GM19025 (cell line): ENCODE measurements at regions not wholly inside any gene's neighbourhood (a gene's known extent, or its start where the extent isn't known, plus 50 kb on each side); places are given as distances from the start of the nearest gene placed in this dataset.
"Not testable (repeated sequence)": the region's sequence is repeated elsewhere in the genome, so short reads cannot be mapped to it uniquely, and the experiment has no call there.

ENCODE experiments used
- ATAC-seq: cut with Tn5 transposase; IDR thresholded peaks from one replicate; pipeline ENCODE4 v1.9.1; 2021; ENCODE audit warnings: mild to moderate bottlenecking, low read depth, moderate library complexity; ENCODE audit not compliant: unreplicated experiment

DNA sequence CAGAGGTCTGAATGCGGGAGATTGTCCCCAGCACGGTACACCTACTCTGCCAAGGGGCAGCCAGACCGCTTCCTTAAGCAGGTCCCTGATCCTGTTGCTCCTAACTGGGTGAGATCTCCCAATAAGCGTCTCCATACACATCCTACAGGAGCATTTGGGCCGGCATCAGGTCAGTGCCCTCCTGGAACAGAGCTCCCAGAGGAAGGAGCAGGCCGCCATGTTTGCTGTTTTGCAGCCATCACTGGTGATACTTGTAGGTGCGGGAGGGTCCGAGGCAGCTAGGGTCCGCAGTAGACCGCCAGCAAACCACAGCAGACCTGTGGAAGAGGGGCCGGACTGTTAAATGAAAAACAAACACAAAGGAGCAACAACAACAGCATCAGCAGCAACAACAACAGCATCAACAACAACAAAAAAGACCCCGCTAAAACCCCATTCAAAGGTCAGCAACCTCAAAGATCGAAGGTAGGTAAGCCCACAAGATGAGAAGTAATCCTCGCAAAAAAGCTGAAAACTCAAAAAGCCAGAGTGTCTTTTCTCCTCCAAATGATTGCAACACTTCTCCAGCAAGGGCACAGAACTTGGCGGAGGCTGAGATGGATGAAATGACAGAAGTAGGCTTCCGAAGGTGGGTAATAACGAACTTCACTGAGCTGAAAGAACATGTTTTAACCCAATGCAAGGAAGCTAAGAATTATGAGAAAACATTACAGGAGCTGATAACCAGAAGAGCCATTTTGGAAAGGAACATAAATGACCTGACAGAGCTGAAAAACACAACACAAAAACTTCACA lies 79.0 kb upstream of the CDH7 start:
- ATAC-seq: no peak

- not testable (repeated sequence) for ATAC-seq
Observed at GRCh38 chr18:65670145-65670544, 80.7 kb upstream of the CDH7 start.

DNA sequence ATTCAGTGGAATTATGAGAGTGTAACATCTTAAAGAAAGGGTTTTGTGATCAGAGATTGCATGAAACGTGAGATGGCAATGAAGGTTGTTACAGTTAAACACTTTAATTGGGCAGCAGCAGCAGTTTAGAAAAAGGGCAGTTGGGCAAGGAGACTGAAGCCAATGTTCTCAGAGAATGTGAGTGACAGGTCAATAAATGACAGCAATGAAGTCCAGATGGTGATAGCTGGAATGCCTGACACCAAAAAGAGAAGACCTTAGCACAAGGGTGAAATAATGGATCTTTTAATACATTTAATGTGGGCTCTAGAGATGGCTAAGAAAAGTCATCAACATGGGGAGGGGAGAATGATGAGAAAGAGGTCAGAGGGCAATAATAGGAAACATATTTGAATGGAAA lies 89.4 kb upstream of the CDH7 start:
- ATAC-seq: no peak

GRCh38 chr18:65659912-65660311 lies 90.9 kb upstream of the CDH7 start:
- no peak for ATAC-seq

GRCh38 chr18:65659312-65659711 lies 91.5 kb upstream of the CDH7 start:
- ATAC-seq: no peak

DNA sequence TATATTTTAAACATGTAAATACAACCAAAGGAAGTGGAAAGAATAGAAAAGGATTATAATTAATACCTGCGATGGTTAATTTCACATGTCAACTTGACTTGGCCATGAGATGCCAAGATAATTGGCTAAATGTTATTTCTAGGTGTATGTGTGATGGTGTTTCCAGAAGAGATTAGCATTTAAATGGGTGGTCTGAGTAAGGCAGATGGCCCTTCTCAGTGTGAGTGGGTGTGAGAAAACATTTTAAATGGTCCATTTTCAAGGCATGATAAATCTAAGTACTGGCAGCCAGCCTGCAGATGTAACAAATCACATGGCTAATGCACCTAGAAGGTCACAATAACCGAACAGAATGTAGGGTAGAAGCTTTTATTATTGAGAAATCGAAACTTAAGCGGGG lies 99.6 kb upstream of the CDH7 start:
- no peak for ATAC-seq

DNA sequence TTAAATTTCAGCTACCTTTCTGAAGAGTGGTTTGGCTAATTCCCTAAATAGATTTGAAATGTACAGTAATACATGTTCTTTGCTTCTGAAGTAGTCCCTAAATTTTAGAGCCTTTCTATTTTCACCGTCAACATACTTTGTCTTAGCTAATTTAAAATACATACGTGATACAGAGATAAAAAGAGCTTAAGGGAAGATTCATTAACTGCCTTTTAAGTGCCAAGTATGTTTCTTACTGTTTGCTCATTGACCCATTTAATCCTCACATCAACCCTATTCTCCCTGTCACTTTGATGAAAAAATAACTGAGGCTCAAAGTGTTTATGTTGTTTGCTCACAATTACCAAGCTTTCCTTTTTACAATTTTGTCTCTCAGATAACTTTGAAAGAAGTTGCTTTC lies 118.6 kb upstream of the CDH7 start:
- no peak for ATAC-seq

- no peak for ATAC-seq
Observed at GRCh38 chr18:65631766-65632165, 119.0 kb upstream of the CDH7 start.

GRCh38 chr18:65628390-65628789 lies 122.4 kb upstream of the CDH7 start:
- ATAC-seq: no peak

DNA sequence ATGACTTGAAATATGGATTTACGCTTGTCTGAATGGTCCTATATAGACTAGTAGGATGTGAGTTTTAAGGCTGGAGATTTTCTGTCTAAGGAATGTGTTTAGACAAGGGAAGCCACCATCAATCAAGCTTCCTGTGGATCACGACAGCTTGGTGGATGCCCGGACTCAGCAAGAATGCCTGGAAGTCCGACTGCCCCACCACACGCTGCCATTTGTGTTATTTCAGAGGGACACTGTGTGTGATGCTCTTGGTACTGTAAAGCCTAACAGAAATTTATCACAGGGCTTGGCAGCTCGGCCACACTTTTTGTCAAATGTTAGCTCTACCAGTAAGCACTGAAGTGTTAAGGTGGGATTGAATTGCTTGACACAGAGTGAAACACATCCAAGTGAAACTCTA lies 127.1 kb upstream of the CDH7 start:
- no peak for ATAC-seq

DNA sequence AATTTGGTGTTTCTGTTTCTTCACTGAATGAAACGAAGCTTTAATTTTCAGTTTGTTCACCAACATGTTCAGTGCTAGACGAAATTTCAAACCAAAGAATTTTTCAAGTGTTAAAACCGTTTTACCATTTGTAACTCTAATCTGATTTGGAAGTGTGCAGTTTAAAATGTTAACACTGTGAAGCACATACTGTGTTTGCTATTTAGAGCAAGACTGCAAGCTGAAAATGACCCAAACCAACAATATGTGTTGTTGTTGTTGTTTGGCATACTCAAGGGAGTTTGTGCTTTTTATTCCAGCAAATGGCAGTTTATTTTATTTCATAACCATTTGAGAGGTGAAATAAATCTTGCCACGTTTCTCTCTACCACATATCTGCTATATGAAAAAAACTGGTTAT lies 128.4 kb upstream of the CDH7 start:
- ATAC-seq: no peak

- ATAC-seq: no peak
Observed at GRCh38 chr18:65620076-65620696, 130.6 kb upstream of the CDH7 start.

DNA sequence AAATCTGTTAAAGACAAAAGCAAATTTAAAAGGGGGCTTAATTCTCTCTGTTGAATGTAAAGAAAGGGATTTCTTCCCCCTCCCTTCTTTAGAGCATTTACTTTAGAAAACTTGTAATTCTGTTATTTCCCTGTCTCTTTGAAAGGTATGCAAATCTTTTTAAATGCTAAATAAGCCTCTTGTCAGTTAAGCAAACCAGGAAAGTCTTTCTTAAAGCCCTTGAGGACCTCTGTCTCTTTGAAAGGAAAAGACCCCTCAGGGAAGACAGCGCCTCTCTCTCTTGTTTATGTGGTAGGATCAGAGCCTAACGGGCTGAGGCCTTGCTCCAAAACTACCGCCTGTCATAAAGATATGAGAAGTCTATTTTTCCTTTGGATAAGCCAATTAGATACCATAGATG lies 139.9 kb upstream of the CDH7 start:
- ATAC-seq: no peak

DNA sequence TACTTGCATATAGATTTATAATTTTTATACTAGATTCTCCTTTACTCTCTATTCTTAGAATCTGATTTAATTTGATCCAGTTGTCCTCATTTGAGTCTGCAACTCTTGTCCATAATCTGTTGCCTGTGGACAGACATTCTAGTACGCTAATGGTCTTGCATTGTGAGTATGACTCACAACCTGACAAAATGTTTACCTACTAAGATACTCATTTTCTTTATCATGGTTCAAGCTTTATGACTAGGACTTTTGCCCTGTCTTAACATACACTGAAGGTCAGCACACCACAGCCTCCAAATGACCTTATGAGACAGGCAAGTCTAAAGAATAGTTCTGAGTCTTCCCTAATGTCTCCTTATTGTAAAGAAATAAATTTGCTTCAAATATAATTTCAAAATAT lies 142.3 kb upstream of the CDH7 start:
- no peak for ATAC-seq

DNA sequence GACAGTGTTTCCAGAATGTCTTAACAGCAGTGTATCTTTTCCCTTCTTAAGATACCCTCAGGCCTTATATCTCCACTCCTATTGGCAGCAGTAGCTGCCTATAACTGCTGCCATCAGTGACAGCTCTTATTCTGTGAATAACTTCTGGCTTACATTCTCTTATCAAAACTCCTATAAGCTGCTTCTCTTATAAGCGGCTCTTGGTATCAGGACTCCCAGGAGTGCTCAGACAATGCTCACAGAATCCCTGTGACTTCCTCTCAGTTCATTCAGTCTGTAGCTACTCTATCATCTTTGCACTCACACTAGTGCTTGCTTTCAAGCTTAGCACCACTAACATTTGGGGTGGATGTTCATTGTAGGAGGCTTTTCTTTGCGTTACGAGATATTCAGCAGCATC lies 143.7 kb upstream of the CDH7 start:
- no peak for ATAC-seq

DNA sequence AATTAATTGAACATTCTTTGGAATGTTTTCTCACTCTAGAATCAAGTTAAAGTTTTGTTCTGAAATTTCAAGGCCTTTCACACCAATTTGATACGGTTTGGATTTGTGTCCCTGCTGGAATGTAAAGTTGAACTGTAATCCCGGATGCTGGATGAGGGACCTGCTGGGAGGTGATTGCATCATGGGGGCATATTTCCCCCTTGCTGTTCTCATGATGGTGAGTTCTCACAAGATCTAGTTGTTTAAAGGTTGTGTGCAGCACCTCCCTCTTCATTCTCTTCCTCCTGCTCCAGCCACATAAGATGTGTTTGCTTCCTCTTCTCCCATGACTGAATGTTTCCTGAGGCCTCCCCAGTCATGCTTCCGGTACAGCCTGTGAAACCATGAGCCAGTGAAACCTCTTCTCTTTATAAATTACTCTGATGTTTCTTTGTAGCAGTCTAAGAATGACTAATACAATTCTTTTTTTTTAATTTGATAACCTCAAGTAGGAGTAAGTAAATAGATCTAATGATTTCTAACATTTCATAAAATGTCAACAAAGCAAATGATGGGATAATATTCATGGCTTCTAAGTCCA lies 144.2 kb upstream of the CDH7 start:
- ATAC-seq: no peak

DNA sequence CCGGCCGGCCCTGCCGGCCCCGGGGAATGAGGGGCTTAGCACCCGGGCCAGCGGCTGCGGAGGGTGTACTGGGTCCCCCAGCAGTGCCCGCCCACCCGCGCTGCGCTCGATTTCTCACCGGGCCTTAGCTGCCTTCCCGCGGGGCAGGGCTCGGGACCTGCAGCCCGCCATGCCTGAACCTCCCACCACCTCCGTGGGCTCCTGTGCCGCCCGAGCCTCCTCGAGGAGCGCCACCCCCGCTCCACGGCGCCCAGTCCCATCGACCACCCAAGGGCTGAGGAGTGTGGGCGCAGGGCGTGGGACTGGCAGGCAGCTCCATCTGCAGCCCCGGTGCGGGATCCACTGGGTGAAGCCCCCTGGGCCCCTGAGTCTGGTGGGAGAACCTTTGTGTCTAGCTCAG lies 145.5 kb upstream of the CDH7 start:
- ATAC-seq: not testable (repeated sequence)

GRCh38 chr18:65601775-65602174 lies 149.0 kb upstream of the CDH7 start:
- ATAC-seq: no peak

DNA sequence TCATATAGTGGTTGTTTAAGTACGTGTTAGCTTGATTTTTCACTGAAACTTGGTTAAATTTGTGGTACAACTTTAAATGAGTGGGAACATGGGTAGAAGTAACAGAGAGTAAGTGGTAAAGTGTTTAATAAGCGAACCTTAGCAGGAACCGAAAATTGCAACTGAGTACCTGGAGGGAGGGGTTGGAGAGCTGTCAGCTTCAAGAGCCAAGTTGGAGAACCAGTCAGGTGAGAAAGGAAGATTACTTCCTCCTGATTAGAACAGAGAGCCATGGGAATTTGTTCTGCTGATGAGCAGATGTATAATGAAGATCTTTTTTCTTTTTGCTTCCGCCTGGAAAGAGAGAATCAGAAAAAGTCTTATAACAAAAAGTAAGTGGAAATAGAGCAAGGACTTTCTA lies 158.4 kb upstream of the CDH7 start:
- ATAC-seq: no peak

- no peak for ATAC-seq
Observed at GRCh38 chr18:65587491-65587890, 163.3 kb upstream of the CDH7 start.

GRCh38 chr18:65582094-65582493 lies 168.7 kb upstream of the CDH7 start:
- ATAC-seq: not testable (repeated sequence)

- no peak for ATAC-seq
Observed at GRCh38 chr18:65568866-65569265, 181.9 kb upstream of the CDH7 start.
